GM12878 (cell line): ENCODE measurements at regions not wholly inside any gene's neighbourhood (a gene's known extent, or its start where the extent isn't known, plus 50 kb on each side); places are given as distances from the start of the nearest gene placed in this dataset.

ENCODE experiments used
- ATAC-seq: fragments of 200-7000 bp; cut with Tn5 transposase; 3 replicates; pipeline ENCODE4 v1.9.1; 2020; ENCODE audit warnings: mild to moderate bottlenecking, moderate library complexity
- BruUV-seq: library from RNA; stranded (reverse); fragments of 400-500 nt; replicated peaks from 2 replicates; lab custom pipeline; 2021; lab: Mats Ljungman, UMichigan
- CTCF ChIA-PET: fragments of 300-600 bp; sonication (Branson Sonifier 250); formaldehyde crosslinking; extraction: SDS; loops from one replicate; lab custom pipeline; 2021; ENCODE audit warnings: inconsistent platforms; lab: Yijun Ruan, JAX
- POLR2A ChIA-PET: fragments of 350-600 bp; formaldehyde crosslinking; extraction: SDS; loops from one replicate; lab custom pipeline; 2021; ENCODE audit warnings: inconsistent platforms; lab: Charles Lee
- RAD21 ChIA-PET: fragments of 300-600 bp; sonication (Branson Sonifier 250); formaldehyde crosslinking; loops from one replicate; lab custom pipeline; 2023; ENCODE audit warnings: antibody characterized with exemption; ENCODE audit not compliant: unreplicated experiment; lab: Charles Lee
- SMC1A ChIA-PET: fragments of 300-600 bp; sonication (Branson Sonifier 250); formaldehyde crosslinking; loops from one replicate; lab custom pipeline; 2023; ENCODE audit not compliant: unreplicated experiment, uncharacterized antibody; lab: Charles Lee
- DNase-seq: peaks from one replicate; pipeline ENCODE4 v3.0.0-alpha.2; 2011; ENCODE audit warnings: low read depth, low spot score
- FAIRE-seq: peaks from 3 replicates; lab custom pipeline; 2011; peaks lifted over from hg19 to GRCh38; lab: Jason Lieb, UNC
- H2AFZ ChIP-seq: 2 replicates; pipeline ENCODE4 v1.6.0; 2011; ENCODE audit warnings: low read depth, low read length, control low read depth; ENCODE audit not compliant: control insufficient read depth
- H3K27ac ChIP-seq: 2 replicates; pipeline ENCODE4 v1.5.1; 2011; ENCODE audit warnings: control low read depth; ENCODE audit not compliant: control insufficient read depth, insufficient read depth
- H3K27me3 ChIP-seq, 2 experiments: replicated peaks in 1 of 2; 2 replicates each; pipeline versions ENCODE4 v1.6.0 to v1.6.1; 2011; ENCODE audit warnings: low read length in 1 of 2; ENCODE audit not compliant: control insufficient read depth in 2 of 2, insufficient read depth in 2 of 2
- H3K36me3 ChIP-seq, 2 experiments: 2 replicates each; pipeline ENCODE4 v1.5.1; 2011; ENCODE audit warnings: low read length in 1 of 2; ENCODE audit not compliant: control insufficient read depth in 2 of 2, insufficient read depth in 2 of 2
- H3K4me1 ChIP-seq: 2 replicates; pipeline ENCODE4 v1.6.1; 2011; ENCODE audit warnings: mild to moderate bottlenecking, low read length, moderate library complexity, mixed read lengths; ENCODE audit not compliant: control insufficient read depth, insufficient read depth
- H3K4me2 ChIP-seq: 2 replicates; pipeline ENCODE4 v1.6.0; 2011; ENCODE audit warnings: control low read depth; ENCODE audit not compliant: control insufficient read depth, insufficient read depth
- H3K4me3 ChIP-seq: fragments of 200-600 bp; sonication (generic); 2 replicates; pipeline ENCODE4 v1.5.1; 2016
- H3K79me2 ChIP-seq: 2 replicates; pipeline ENCODE4 v1.6.0; 2011; ENCODE audit warnings: low read length; ENCODE audit not compliant: control insufficient read depth, insufficient read depth
- H3K9ac ChIP-seq: 2 replicates; pipeline ENCODE4 v1.8.0; 2011; ENCODE audit warnings: low read length, control low read depth, mixed read lengths; ENCODE audit not compliant: control insufficient read depth, insufficient read depth
- H3K9me3 ChIP-seq: replicated peaks from 3 replicates; pipeline ENCODE4 v1.5.1; 2011; ENCODE audit warnings: mild to moderate bottlenecking, low read length; ENCODE audit not compliant: control insufficient read depth, insufficient read depth
- H4K20me1 ChIP-seq: 2 replicates; pipeline ENCODE4 v1.6.0; 2011; ENCODE audit not compliant: control insufficient read depth, insufficient read depth
- CBFB ChIP-seq: IDR thresholded peaks from 2 replicates; pipeline ENCODE4 v1.6.1; 2016; ENCODE audit warnings: antibody characterized with exemption, low read depth
- CEBPB ChIP-seq, 2 experiments: fragments of 150-350 bp in 1 of 2; IDR thresholded peaks; 2 replicates each; pipeline ENCODE4 v1.6.1; 2012 to 2014; ENCODE audit warnings: low read depth in 2 of 2, low read length in 2 of 2, borderline replicate concordance in 1 of 2, inconsistent platforms in 1 of 2
- CHD4 ChIP-seq: fragments of 200-600 bp; sonication (generic); IDR thresholded peaks from 2 replicates; pipeline ENCODE4 v1.6.1; 2016; ENCODE audit warnings: mild to moderate bottlenecking
- ELK1 ChIP-seq: IDR thresholded peaks from 2 replicates; pipeline ENCODE4 v1.6.1; 2012; ENCODE audit warnings: low read depth, low read length, improper control_type of control experiment
- ETV6 ChIP-seq, 2 experiments: fragments of 450-650 bp in 1 of 2; IDR thresholded peaks in 1 of 2; conservative IDR thresholded peaks in 1 of 2; 2 replicates each; pipeline ENCODE4 v1.6.1; 2014; ENCODE audit warnings: antibody characterized with exemption in 1 of 2, borderline replicate concordance in 1 of 2, low read depth in 1 of 2, mild to moderate bottlenecking in 1 of 2, moderate library complexity in 1 of 2
- GABPA ChIP-seq: IDR thresholded peaks from 2 replicates; pipeline ENCODE4 v1.6.1; 2014; ENCODE audit warnings: antibody characterized with exemption, low read depth, mild to moderate bottlenecking, inconsistent platforms
- HDAC6 ChIP-seq: fragments of 200-600 bp; sonication (generic); IDR thresholded peaks from one replicate; pipeline ENCODE4 v1.8.0; 2017; ENCODE audit warnings: antibody characterized with exemption; ENCODE audit not compliant: unreplicated experiment
- IRF4 ChIP-seq: IDR thresholded peaks from 2 replicates; pipeline ENCODE4 v1.6.1; 2011; ENCODE audit warnings: low read depth, low read length
- MAX ChIP-seq: IDR thresholded peaks from 2 replicates; pipeline ENCODE4 v1.6.1; 2012; ENCODE audit warnings: low read depth, low read length, improper control_type of control experiment
- MTA3 ChIP-seq: IDR thresholded peaks from 2 replicates; pipeline ENCODE4 v1.6.1; 2012; ENCODE audit warnings: low read length, inconsistent platforms, borderline replicate concordance
- NR2F1 ChIP-seq: fragments of 450-650 bp; conservative IDR thresholded peaks from 2 replicates; pipeline ENCODE4 v1.6.1; 2017; ENCODE audit warnings: mild to moderate bottlenecking
- RAD21 ChIP-seq: IDR thresholded peaks from 2 replicates; pipeline ENCODE4 v1.6.1; 2011; ENCODE audit warnings: mild to moderate bottlenecking, low read depth, low read length, moderate library complexity; ENCODE audit not compliant: insufficient read depth
- SIX5 ChIP-seq: IDR thresholded peaks from 2 replicates; pipeline ENCODE4 v1.6.1; 2011; ENCODE audit warnings: mild to moderate bottlenecking, low read depth, low read length, moderate library complexity; ENCODE audit not compliant: severe bottlenecking
- SKIL ChIP-seq: fragments of 450-650 bp; IDR thresholded peaks from 2 replicates; pipeline ENCODE4 v1.6.1; 2017; ENCODE audit warnings: mild to moderate bottlenecking, low read depth, inconsistent platforms; ENCODE audit not compliant: poor library complexity, severe bottlenecking
- SREBF1 ChIP-seq: IDR thresholded peaks from 2 replicates; pipeline ENCODE4 v1.6.1; 2012; ENCODE audit warnings: mild to moderate bottlenecking, low read length
- SRF ChIP-seq, 2 experiments: IDR thresholded peaks; 2 replicates each; pipeline ENCODE4 v1.6.1; 2011; ENCODE audit warnings: low read depth in 2 of 2, low read length in 2 of 2, mild to moderate bottlenecking in 1 of 2, moderate library complexity in 1 of 2
- TCF7 ChIP-seq: IDR thresholded peaks from 2 replicates; pipeline ENCODE4 v1.6.1; 2014; ENCODE audit warnings: antibody characterized with exemption, borderline replicate concordance
- ZZZ3 ChIP-seq: IDR thresholded peaks from 2 replicates; pipeline ENCODE4 v1.6.1; 2011; ENCODE audit warnings: low read depth; ENCODE audit not compliant: control insufficient read depth, insufficient read length
- WGBS: methylation state at CpG from one replicate; pipeline ENCODE4 v1.1.6; 2016; ENCODE audit warnings: low lambda C conversion rate; ENCODE audit not compliant: insufficient replicate concordance, insufficient coverage; ENCODE audit errors: missing lambda C conversion rate; 5-methylcytosine and 5-hydroxymethylcytosine counted together
- in situ Hi-C: fragments of 300-500 bp; cut with MboI; formaldehyde crosslinking; loops from 9 replicates; pipeline ENCODE4 v1.14.3; 2018; ENCODE audit warnings: mixed read lengths
- intact Hi-C: fragments of 100-400 bp; cut with micrococcal nuclease; formaldehyde crosslinking; loops from one replicate; pipeline ENCODE4 v1.14.2; 2022; ENCODE audit not compliant: unreplicated experiment

GRCh38 chr9:78928625-78929405 is 631.9 kb downstream of the PSAT1 start (continued):
- TF ChIP-seq ELK1 = no peak

- Histone ChIP-seq H3K4me3 (no peak overlapping the region), H3K9me3 (no peaks in the 10 kb centered on the region), H3K27me3 (no peaks in the 10 kb centered on the region), H3K9ac (no peak overlapping the region), H3K79me2 (no peaks in the 10 kb centered on the region), H4K20me1 (no peaks in the 10 kb centered on the region), H3K36me3 (no peaks in the 10 kb centered on the region), H3K4me1 (no peaks in the 10 kb centered on the region), H3K4me2 (no peak overlapping the region), H2AFZ (no peak overlapping the region), H3K27ac (no peak overlapping the region)
- no peak for TF ChIP-seq MTA3
- no peak for TF ChIP-seq RAD21
- no peak for TF ChIP-seq ZZZ3
- TF ChIP-seq SRF (IDR thresholded peaks at IDR 0.05; ENCODE audit: low read depth in 2 of 2, low read length in 2 of 2) = no peak
- no peak for TF ChIP-seq NR2F1
- no peak for TF ChIP-seq HDAC6
- TF ChIP-seq CEBPB (IDR thresholded peaks at IDR 0.05; ENCODE audit: borderline replicate concordance in 1 of 2, low read depth in 2 of 2, low read length in 2 of 2) = no peak
- no peak for TF ChIP-seq CHD4
- no peak for TF ChIP-seq GABPA
- no peak for TF ChIP-seq SIX5
- no peak for TF ChIP-seq TCF7
- TF ChIP-seq CBFB = no peak
- no peak for TF ChIP-seq MAX
- TF ChIP-seq SKIL = no peak
- no peak for TF ChIP-seq IRF4
- TF ChIP-seq SREBF1 = no peak
- no peak for TF ChIP-seq ETV6 (conservative IDR thresholded peaks at IDR 0.05 in 1 of 2, IDR thresholded peaks at IDR 0.05 in 1 of 2; ENCODE audit: borderline replicate concordance in 1 of 2, low read depth in 1 of 2)
- DNase-seq (no peak), FAIRE-seq (no peak), ATAC-seq (no peak)
- ChIA-PET RAD21 (no interaction called here), SMC1A (no interaction called here), POLR2A (no interaction called here), CTCF (no interaction called here)
- intact Hi-C loops (no loop called here), in situ Hi-C loops (no loop called here)
- no TSS peak for BruUV-seq
- WGBS = 60% methylated on average over 2 of the region's 2 CpGs
These were observed 633.4 kb downstream of the PSAT1 start for GRCh38 chr9:78930281-78930680.
